B cell (primary cell): ENCODE measurements at regions not wholly inside any gene's neighbourhood (a gene's known extent, or its start where the extent isn't known, plus 50 kb on each side); places are given as distances from the start of the nearest gene placed in this dataset.

ENCODE experiments used
- ATAC-seq: fragments of 200-7000 bp; cut with Tn5 transposase; one replicate; pipeline ENCODE4 v1.10.0; 2021; ENCODE audit warnings: low read depth, mild to moderate bottlenecking, moderate number of reproducible peaks, moderate library complexity
- CTCF ChIA-PET: fragments of 350-600 bp; sonication (Branson Sonifier 250); formaldehyde crosslinking; loops from one replicate; lab custom pipeline; 2021; ENCODE audit warnings: antibody characterized with exemption, inconsistent platforms; lab: Charles Lee
- POLR2A ChIA-PET: fragments of 350-600 bp; sonication (Branson Sonifier 250); formaldehyde crosslinking; loops from one replicate; lab custom pipeline; 2021; ENCODE audit warnings: antibody characterized with exemption; lab: Charles Lee
- DNase-seq: peaks from one replicate; pipeline ENCODE4 v3.0.0; 2013
- H2AFZ ChIP-seq: 2 replicates; pipeline ENCODE4 v1.6.1; 2012; ENCODE audit warnings: mild to moderate bottlenecking, low read depth, low read length; ENCODE audit not compliant: insufficient read depth, poor library complexity, severe bottlenecking
- H3K27ac ChIP-seq, 2 donors: 1 replicate in 1 of 2; 2 replicates in 1 of 2; pipeline ENCODE4 v1.5.1; 2012 to 2013; ENCODE audit warnings: low read length in 2 of 2, mild to moderate bottlenecking in 2 of 2, moderate library complexity in 1 of 2
- H3K27me3 ChIP-seq, 4 experiments: fragments of 200-600 bp in 1 of 4; sonication (generic) in 1 of 4; replicated peaks in 1 of 4; 1 replicate in 2 of 4; 2 replicates in 2 of 4; pipeline versions ENCODE4 v1.6.1 to v1.7.0; 2013 to 2016; ENCODE audit warnings: low read length in 3 of 4, mild to moderate bottlenecking in 2 of 4, mixed read lengths in 1 of 4, moderate library complexity in 1 of 4; ENCODE audit not compliant: insufficient read depth in 4 of 4, control insufficient read depth in 3 of 4; ENCODE audit errors: control extremely low read depth in 1 of 4
- H3K36me3 ChIP-seq, 2 experiments: replicated peaks in 1 of 2; 1 replicate in 1 of 2; 2 replicates in 1 of 2; pipeline versions ENCODE4 v1.6.1 to v1.7.1; 2013; ENCODE audit warnings: low read length in 1 of 2; ENCODE audit not compliant: insufficient read depth in 2 of 2, control insufficient read depth in 1 of 2; ENCODE audit errors: control extremely low read depth in 1 of 2, extremely low read depth in 1 of 2
- H3K4me1 ChIP-seq, 2 donors: fragments of 200-600 bp in 1 of 2; sonication (generic) in 1 of 2; 1 replicate in 1 of 2; 2 replicates in 1 of 2; pipeline versions ENCODE4 v1.5.1 to v1.6.1; 2013 to 2017; ENCODE audit warnings: low read length in 2 of 2; ENCODE audit not compliant: control insufficient read depth in 2 of 2, insufficient read depth in 2 of 2
- H3K4me2 ChIP-seq: replicated peaks from 2 replicates; pipeline ENCODE3; 2012; ENCODE audit warnings: mild to moderate bottlenecking, low read depth, low read length; ENCODE audit not compliant: poor library complexity, severe bottlenecking
- H3K4me3 ChIP-seq, 5 experiments: fragments of 200-600 bp in 1 of 5; sonication (generic) in 1 of 5; 1 replicate in 3 of 5; 2 replicates in 2 of 5; pipeline versions ENCODE4 v1.5.1 to v1.7.0; 2011 to 2016; ENCODE audit warnings: low read length in 4 of 5, mild to moderate bottlenecking in 4 of 5, low read depth in 2 of 5, control low read depth in 1 of 5, moderate library complexity in 1 of 5; ENCODE audit not compliant: insufficient read depth in 1 of 5; ENCODE audit errors: control extremely low read depth in 1 of 5, extremely low read depth in 1 of 5
- H3K79me2 ChIP-seq: fragments of 200-600 bp; sonication (generic); one replicate; pipeline ENCODE4 v1.6.0; 2016; ENCODE audit warnings: low read length; ENCODE audit not compliant: control insufficient read depth, insufficient read depth
- H3K9ac ChIP-seq: fragments of 200-600 bp; sonication (generic); 2 replicates; pipeline ENCODE4 v1.6.1; 2017; ENCODE audit warnings: mild to moderate bottlenecking, low read length, moderate library complexity
- H3K9me3 ChIP-seq, 3 donors: one replicate each; pipeline versions ENCODE4 v1.6.1 to v1.7.1; 2013; ENCODE audit warnings: low read length in 2 of 3; ENCODE audit not compliant: control insufficient read depth in 2 of 3, insufficient read depth in 1 of 3; ENCODE audit errors: control extremely low read depth in 1 of 3
- H4K20me1 ChIP-seq: 2 replicates; pipeline ENCODE4 v1.6.0; 2012; ENCODE audit warnings: mild to moderate bottlenecking, low read length; ENCODE audit not compliant: insufficient read depth, control insufficient read depth, poor library complexity, severe bottlenecking
- H3K27ac Mint-ChIP-seq: one replicate; pipeline ENCODE4 v1.8.0; 2021; ENCODE audit warnings: mixed read lengths
- H3K27me3 Mint-ChIP-seq: one replicate; pipeline ENCODE4 v1.8.0; 2021; ENCODE audit warnings: mixed read lengths
- H3K4me1 Mint-ChIP-seq: one replicate; pipeline ENCODE4 v1.8.0; 2021; ENCODE audit warnings: mixed read lengths
- H3K4me3 Mint-ChIP-seq: one replicate; pipeline ENCODE4 v1.8.0; 2021; ENCODE audit warnings: mixed read lengths
- H3K9me3 Mint-ChIP-seq: one replicate; pipeline ENCODE4 v1.8.0; 2022; ENCODE audit warnings: mixed read lengths; ENCODE audit not compliant: insufficient read depth
- CTCF ChIP-seq: fragments of 200-600 bp; IDR thresholded peaks from one replicate; pipeline ENCODE4 v1.8.0; 2022; ENCODE audit warnings: antibody characterized with exemption, mild to moderate bottlenecking
- EZH2 ChIP-seq: IDR thresholded peaks from 2 replicates; pipeline ENCODE4 v1.6.1; 2012; ENCODE audit warnings: borderline replicate concordance, low read depth, mild to moderate bottlenecking, moderate library complexity, low read length; ENCODE audit not compliant: insufficient read depth, poor library complexity, severe bottlenecking
- WGBS: methylation state at CpG from one replicate; pipeline ENCODE4 v1.1.5; 2013; ENCODE audit warnings: missing lambda C conversion rate; ENCODE audit not compliant: insufficient coverage; 5-methylcytosine and 5-hydroxymethylcytosine counted together
- intact Hi-C: fragments of 100-400 bp; cut with micrococcal nuclease; formaldehyde crosslinking; loops from one replicate; pipeline ENCODE4 v1.10.0; 2022

- Mint-ChIP-seq H3K4me3 (no peak overlapping the region), H3K9me3 (peaks cover 2% of the 10 kb centered on the region), H3K27me3 (peaks cover 5% of the 10 kb centered on the region), H3K27ac (no peak overlapping the region), H3K4me1 (peaks cover 2% of the 10 kb centered on the region)
- Histone ChIP-seq H3K9ac (no peak overlapping the region), H3K4me2 (no peak overlapping the region), H3K27me3 (no peaks in the 10 kb centered on the region), H3K4me3 (no peak overlapping the region), H3K79me2 (no peaks in the 10 kb centered on the region), H3K9me3 (peaks cover 0 to 22% (median 0%) of the 10 kb centered on the region in 3 donors), H4K20me1 (no peaks in the 10 kb centered on the region), H2AFZ (no peak overlapping the region), H3K4me1 (peaks cover 0 to 9% of the 10 kb centered on the region in 2 donors), H3K36me3 (no peaks in the 10 kb centered on the region), H3K27ac (no peak overlapping the region)
- 89% methylated on average over 12 of the region's 12 CpGs for WGBS
- DNase-seq (peak; percentile 11), ATAC-seq (no peak)
- intact Hi-C loops = no loop called here
- no peak for TF ChIP-seq EZH2
- TF ChIP-seq CTCF = no peak
- ChIA-PET POLR2A (no interaction called here), CTCF (interaction anchor here (1.0 kb wide), 1 partner anchor 10 kb away, joined by 3 read pairs; no protein-coding TSS in a partner anchor)
Measured at GRCh38 chr15:21262851-21263425, 177.4 kb downstream of the POTEB3 start.

GRCh38 chr15:21261965-21262850 is 178.1 kb downstream of the POTEB3 start:
- no peak overlapping the region for H3K27ac ChIP-seq
- H4K20me1 ChIP-seq = no peaks in the 10 kb centered on the region
- DNase-seq = peak; percentile 12
- TF ChIP-seq CTCF = no peak
- no peak for TF ChIP-seq EZH2
- H3K36me3 ChIP-seq = no peaks in the 10 kb centered on the region
- peaks cover 0 to 22% (median 0%) of the 10 kb centered on the region in 3 donors for H3K9me3 ChIP-seq
- H3K27me3 ChIP-seq = no peaks in the 10 kb centered on the region
- CTCF ChIA-PET = interaction anchor here (1.0 kb wide), 1 partner anchor 10 kb away, joined by 3 read pairs; no protein-coding TSS in a partner anchor
- H3K4me1 Mint-ChIP-seq = peaks cover 2% of the 10 kb centered on the region
- no peak overlapping the region for H3K27ac Mint-ChIP-seq
- no peak overlapping the region for H3K9ac ChIP-seq
- H3K4me2 ChIP-seq = no peak overlapping the region
- H3K9me3 Mint-ChIP-seq = peaks cover 2% of the 10 kb centered on the region
- H3K4me3 Mint-ChIP-seq = no peak overlapping the region
- peaks cover 5% of the 10 kb centered on the region for H3K27me3 Mint-ChIP-seq
- no peak for ATAC-seq
- H2AFZ ChIP-seq = no peak overlapping the region
- WGBS = 92% methylated on average over 29 of the region's 30 CpGs
- peaks cover 0 to 4% of the 10 kb centered on the region in 2 donors for H3K4me1 ChIP-seq
- intact Hi-C loops = no loop called here
- no peak overlapping the region for H3K4me3 ChIP-seq
- H3K79me2 ChIP-seq = no peaks in the 10 kb centered on the region
- POLR2A ChIA-PET = no interaction called here
